ENCODE measurements at regions not wholly inside any gene's neighbourhood (a gene's known extent, or its start where the extent isn't known, plus 50 kb on each side); places are given as distances from the start of the nearest gene placed in this dataset.
A peak's percentile ranks its signal among the peaks of the same experiment; 100 is the strongest.
"Not testable (repeated sequence)": the region's sequence is repeated elsewhere in the genome, so short reads cannot be mapped to it uniquely, and the experiment has no call there.

DNA sequence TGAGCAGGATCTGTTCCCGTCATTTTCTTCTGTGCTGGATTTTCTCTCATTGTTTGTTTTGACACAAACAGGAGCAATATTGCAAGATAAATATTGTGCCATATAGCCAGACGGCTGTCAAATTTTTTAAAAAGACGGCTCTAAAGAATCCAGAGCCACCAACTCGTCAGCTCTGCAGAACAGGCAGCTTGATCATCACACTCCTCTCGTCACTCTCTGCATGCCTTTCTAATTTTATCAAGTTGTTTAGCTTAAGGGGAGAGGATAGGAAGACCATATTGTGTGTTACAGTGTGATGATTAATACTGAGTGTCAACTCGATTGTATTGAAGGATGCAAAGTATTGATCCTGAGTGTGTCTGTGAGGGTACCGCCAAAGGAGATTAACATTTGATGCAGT, 562.8 kb downstream of the GALC start:
- DNase-seq (ENCODE audit: low spot score), result peak; percentile 23

DNA sequence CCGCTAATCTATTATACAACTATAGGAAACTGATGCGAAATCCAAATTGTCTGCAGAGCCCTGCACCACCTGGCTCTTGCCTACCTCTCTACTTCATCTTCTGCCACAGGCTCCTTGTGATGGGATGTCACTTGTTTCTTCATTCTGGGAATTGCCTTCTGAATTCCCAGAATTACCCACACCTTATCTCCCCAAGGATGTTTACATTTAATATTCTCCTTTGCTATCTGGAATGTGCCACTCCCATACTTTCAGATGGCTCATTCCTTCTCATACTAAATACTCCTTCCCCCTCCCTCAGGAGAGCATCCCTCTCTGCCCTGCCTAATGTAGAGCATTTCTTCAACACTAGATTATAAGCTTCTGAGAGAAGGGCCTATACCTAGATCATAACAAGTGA, 573.1 kb downstream of the GALC start:
- DNase-seq (ENCODE audit: low spot score), result no peak

DNA sequence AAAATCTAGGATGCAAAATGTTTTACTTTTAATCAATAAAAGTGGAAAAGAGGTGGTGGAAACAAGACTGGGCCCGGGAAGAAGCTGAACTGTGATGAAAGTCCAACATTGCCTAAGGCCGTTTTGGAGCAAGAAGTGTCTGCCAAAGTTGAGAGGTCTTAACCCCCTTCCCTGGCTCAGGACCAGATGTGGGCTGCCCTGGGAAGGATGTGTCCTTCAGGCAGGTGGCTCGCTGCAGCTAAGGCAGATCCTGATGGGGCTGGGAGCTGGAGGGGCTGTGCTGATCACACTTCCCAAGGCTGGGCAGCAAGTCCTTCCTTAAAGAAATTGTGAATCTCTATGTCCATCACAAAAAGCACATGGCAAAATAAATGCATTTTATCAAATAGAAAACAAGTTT, 581.6 kb downstream of the GALC start:
- no peak for DNase-seq (ENCODE audit: low spot score)

DNA sequence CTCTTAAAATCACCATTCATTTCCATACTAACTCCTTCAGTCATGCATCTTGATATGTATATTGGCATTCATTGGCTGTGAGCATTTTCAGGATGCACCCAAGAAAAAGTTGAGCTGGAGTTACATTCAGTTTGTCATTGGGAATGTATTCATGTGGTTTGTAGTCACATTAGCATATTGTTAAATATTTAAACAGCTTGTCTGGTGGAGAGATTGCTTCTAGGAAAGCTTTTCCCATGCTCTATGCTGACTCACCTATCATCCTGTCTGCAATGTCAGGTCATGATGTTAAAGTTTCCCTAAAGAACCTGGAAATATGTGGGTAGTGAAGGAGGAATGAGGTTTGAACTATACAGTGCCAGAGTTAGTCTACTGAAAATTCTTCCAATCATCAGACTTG, 583.6 kb downstream of the GALC start:
- DNase-seq (ENCODE audit: low spot score), result no peak

DNA sequence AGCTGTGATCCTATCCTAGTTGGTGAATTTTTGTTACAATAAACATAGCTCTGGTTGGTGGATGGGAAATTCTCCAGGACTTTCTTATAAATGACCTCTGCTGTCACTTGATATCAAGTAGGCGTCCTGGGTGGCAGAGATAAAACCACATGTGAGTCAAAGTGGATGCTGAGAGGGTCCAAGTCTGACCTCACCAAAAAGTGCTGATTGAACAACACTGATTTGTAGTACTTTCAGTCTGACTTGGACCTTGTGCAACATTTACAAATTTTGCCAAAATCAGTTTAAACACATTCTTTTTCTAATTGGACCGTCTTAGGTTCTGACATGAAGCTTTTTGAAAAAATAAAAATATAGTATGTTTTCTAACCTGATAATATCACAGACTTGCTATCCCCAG, 585.6 kb downstream of the GALC start:
- no peak for DNase-seq (ENCODE audit: low spot score)

DNA sequence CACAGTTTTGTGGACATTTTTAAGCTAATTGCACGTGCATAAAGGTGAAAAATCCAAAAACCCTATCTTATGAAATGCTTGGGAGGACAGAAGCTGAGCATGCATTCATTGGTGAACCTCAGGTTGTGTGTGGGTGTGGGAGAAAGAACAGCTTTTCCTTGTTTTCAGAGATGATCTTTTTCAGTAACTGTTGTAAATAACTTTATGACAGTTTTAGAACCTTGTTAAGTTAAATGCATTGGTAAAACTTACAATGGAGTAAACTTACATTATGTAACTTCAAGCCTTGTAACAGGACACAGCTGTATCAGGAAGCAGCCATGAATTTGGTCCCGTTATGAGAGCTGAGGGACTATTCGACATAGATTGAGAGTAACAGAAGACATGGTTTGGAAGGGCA, 587.4 kb downstream of the GALC start:
- no peak for DNase-seq (ENCODE audit: low spot score)

DNA sequence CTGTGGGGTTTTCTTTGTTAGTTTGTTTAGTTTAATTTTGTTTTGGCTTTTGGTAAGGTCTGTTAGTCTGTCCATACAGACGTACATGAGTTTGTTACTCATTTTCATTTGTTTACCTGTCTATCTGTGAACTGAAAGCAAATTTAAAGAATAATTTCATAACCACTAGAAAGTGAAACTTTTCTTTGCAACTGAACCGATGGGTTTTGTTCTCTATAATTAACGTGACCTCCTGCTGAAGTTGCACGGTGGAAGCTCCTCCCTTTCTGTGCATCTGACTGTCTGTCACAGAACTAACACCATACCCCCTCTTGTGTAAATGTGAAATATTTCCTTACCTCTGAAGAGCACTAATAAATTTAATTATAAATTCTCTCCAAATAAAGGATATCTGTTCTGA, 595.5 kb downstream of the GALC start:
- DNase-seq (ENCODE audit: low spot score), result no peak

DNA sequence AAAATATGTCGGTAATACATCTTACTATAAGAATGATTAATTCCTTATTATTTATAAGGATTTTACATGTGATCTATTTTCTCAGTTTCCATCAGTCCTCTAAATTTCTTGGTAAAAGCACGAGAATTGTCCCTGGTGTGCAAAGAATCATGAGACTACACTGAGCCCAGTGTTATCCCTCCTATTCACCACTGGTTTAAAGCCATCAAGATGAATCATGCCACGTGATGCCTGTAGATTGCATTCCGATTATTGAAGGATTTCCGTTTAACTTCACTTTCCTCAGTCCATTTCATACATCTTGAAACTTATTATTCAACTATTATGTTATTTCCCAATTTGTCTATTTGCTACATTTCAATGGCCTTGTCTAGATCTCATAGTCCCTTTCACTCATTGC, 601.9 kb downstream of the GALC start:
- DNase-seq (ENCODE audit: low spot score), result no peak

DNA sequence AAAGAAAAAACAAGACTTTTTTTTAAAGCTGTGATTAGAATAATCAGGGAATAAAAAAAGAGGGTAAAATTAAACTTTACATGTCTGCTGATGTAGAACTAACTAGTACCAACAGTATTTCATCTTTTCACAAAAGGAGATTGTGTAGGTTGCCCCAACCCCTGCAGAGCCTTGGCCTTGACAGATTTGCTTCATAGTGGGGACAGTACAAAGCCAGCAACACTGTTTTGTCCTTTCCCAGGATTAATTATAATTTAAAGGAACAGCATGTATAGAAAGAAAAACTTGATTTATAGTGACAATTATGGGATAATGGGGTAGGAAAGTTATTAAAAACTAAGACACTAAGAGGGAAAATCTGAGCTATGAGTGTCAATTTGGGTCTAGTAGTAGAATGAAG, 604.0 kb downstream of the GALC start:
- no peak for DNase-seq (ENCODE audit: low spot score)

DNA sequence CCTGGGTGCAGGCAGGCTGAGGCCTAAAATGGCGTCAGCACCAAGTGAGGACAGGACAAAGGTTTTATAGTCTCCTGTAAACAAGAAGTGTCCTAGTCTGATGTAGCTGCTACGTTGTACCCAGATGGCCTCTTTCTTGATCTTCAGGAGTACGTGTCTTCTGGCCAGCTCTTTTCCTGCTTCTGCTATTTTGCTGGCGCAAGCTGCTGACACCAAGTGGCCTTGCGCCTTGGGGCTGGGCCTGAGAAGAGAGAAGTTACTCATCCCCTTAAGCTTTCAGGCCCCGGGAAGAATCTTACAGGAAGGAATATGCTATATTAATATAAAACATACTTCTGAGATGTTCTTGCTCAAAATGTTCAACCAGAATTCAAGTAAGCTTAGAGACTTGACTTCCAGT, 605.2 kb downstream of the GALC start:
- DNase-seq (ENCODE audit: low spot score), result peak; percentile 31

DNA sequence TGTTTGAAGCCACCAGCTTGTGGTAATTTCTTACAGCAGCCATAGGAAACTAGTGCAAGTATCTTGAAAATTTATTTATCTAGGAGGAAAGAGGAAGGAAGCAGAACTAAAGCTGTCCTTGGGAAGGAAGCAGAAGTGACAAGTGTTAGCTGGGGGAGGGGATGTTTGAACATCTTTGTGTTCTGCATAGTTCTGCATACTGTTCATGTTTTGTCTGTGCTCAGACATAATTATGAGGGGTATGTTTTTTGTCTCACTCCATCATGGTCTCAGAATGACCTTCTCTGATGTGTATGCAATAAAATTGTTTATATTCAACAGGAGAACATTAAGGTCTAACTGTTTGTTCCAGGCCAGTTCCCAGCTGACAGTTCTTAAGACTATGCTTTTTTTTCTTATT, 606.5 kb downstream of the GALC start:
- peak; percentile 14 for DNase-seq (ENCODE audit: low spot score)

DNA sequence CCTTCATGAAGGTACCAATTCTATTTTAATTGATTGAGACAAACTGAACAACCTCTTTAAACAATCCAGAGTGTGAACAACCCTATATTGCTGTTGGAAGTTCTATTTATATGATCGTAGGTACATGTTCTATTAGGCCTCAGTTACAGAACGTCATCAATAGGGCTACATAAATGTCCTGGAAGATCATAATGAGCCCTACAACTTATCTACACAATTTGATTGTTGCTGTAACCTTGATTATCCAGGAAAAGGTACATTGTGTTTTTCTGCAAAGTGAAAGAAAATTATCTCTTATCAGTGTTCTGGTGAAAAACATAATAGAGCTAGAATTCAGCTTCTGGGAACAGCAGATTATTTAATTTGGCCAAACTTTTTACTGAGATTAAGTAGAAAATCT, 612.9 kb downstream of the GALC start:
- DNase-seq (ENCODE audit: low spot score), result no peak

DNA sequence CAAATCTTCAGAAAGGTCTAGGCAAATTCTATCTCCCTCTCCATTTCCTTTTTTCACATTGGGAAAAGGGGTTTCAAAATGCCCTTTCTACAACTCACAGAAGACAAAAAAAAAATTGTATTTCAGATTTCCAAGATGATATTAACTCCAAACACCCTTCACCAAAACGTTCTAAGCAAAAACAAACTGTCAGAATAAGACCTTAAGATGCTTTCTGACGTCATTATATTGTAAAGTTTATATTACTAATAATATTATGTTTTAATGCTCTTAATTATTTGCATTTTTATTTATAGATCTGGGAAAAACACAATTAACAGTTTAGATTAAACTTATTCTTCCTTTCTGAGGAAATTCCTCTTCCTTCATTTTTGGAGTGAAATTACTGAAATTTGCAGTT, 624.2 kb downstream of the GALC start:
- no peak for DNase-seq (ENCODE audit: low spot score)

DNA sequence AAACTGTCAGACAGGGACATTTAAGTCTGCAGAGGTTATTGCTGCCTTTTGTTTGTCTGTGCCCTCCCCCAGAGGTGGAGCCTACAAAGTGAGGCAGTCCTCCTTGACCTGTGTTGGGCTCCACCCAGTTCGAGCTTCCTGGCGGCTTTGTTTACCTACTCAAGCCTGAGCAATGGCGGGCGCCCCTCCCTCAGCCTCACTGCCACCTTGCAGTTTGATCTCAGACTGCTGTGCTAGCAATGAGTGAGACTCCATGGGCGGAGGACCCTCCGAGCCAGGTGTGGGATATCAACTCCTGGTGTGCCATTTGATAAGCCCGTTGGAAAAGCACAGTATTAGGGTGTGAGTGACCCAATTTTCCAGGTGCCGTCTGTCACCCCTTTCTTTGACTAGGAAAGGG, 632.7 kb downstream of the GALC start:
- DNase-seq (ENCODE audit: low spot score), result not testable (repeated sequence)

DNA sequence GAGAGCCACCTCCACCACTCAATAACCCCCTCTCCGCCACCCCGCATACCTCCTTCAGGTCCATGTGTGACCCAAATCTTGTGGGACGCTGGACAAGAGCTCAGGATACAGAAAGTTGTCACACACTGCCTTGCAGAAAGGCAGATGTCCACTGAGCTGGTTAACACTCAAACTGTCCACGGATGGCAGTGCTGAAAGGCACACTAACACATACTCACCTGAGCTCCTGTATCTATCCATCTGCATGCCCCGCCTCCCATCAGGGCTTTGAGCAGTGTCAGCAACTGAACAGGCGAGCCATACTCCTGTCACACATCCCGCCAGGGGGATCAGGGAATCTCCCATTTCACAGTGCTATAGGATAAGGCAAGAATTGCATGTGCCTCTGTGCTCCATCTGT, 642.0 kb downstream of the GALC start:
- DNase-seq (ENCODE audit: low spot score), result no peak

DNA sequence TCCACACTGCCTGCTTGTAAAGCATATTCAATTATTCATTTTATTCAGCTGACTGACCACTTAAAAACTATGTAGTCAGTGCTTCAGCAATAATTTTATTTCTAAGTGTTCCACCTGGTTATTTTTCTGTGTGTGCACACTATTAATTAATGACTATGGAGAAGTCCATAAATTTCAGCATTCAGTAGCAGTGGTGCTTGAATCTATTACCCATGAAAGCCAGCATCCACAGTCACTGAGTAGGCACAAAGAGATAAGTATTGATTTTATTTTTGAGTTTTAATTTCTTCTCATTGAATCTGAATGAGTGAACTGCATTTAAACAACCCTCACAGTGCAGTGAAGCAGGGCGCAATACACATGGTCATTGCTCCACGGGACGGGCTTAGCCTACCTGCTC, 643.1 kb downstream of the GALC start:
- DNase-seq (ENCODE audit: low spot score), result no peak

DNA sequence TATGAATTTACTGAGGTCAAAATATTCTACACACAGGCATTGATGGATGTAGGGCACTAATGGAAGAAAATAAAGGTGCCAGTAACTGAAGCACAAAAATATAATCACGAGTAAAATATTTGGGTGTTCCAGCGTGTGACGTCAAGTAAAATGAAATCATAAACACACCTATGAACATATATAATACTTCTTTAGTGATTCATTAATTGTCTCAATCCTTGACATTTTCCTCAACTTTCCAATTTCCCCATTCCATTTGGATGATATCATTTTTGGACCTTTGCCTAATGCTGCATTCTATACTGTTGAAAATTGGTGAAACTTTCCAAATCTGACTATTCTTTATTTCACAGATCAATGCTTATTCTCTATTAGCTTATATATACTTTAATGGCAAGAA, 649.3 kb downstream of the GALC start:
- no peak for DNase-seq (ENCODE audit: low spot score)

DNA sequence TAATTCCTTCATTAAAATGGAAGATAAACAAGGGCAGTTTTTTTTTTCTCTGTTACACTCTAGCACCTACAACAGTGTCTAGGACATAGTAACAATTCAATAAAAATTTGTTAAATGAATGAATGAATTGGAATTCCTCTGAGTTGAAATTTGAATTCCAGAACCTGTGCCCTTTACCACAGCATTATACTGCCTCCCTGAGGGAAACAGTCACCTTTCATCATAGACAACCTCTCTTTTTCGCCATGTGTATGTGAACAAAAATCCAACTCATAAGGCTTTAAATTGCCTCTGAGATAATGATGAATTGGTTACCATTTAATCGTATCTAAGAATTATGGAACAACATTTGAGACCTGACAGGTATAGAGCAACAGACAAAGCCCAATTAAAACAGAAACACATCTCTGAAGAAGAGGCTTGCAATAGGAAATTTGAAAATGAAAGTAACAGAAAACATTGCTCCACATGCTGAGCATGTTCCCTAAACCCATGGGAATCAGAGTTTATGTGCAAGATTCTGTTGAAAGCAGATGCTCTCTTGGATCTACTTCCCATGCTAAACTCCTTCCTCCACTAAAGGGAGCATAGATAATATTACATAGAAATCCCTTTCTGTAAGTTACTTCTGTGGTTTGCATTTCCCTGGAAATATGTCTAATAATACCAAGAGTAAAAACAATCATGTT, 657.8 kb downstream of the GALC start:
- no peak for DNase-seq (ENCODE audit: low spot score)

DNA sequence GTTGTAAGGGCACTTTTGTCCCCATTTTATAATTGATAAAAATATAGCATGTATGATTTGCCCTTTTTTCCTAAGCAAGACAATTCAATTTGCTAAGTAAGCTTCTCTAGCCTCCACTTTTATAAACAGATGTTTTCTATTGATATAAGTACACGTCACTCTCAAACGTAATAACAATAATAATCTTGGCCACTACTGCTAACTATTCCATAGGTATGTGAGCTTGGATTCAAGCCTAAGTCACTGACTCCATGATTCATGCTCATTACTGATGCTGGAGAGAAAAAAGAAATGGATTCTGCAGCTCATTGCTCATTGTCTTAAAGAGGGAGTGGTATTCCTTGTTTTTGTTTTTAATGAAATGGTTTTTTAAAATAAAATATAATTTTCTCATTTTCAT, 661.0 kb downstream of the GALC start:
- DNase-seq (ENCODE audit: low spot score), result no peak

DNA sequence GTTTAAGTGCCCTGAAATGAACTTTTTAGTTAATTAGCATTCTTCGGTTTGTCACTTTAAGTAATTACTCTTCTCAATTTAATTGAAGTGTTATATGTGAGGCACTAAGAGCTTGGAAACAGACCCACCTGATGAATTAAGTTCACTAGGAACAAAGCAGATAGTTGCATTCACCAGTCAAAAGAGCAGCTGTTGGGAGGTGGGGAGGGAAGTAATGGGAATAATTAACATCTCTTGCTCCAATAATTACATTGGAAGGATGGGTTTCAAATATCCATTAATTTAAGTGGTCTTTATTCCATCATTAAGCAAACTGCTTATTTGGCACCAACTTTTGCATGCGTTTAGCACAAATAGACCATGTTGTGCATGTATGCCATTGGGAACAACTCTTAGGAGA, 667.2 kb downstream of the GALC start:
- no peak for DNase-seq (ENCODE audit: low spot score)

DNA sequence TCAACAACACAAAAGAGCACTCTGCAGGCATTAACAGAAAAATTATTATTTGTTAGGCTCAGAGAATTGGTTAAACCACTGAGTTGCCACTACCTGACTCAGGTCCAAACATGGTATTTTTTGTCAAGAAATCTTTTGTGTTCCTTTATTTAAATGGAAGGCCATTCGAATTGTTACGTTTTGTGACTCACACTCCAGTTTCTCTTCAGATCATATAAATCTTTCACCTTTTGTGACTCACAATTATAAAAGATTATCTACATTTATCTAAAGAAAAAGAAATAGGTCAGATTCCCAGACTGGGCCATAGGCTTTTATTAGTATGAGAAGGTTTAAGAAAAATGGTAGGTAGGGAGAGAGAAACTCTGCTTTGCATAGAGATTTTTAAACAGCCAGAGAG, 669.8 kb downstream of the GALC start:
- no peak for DNase-seq (ENCODE audit: low spot score)

DNA sequence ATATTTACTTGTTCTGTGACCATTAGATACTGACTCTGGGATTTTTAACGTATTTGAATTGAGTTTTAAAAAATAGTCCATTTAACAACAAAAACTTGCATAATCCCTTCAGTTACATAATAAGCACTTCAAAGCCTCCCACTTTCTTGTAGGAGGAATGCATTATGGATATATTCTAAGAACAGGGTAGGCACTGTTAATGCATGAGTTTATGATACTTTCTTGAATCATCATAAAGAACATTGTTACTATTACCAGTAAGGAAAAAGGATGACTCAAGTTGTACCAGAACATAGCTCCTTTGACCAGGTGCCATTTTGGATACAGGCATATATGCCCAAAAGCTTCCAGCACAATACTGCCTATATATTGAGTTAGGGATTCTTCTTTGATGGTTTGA, 671.4 kb downstream of the GALC start:
- DNase-seq (ENCODE audit: low spot score), result no peak

DNA sequence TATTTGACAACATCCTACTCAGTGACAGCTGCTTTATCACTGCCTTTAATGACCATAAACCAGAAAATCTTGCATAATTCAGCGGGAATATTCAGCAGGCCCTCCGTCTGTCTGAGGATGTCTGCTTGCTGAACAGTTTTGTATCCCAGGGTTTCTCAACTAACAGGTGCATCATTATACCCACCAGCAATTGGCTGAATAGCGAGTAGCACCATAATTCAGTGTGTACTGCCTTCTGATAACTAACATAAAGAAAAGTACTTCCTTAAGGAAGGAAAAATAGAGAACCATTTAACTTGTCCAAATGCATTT, 680.1 kb downstream of the GALC start:
- DNase-seq (ENCODE audit: low spot score), result no peak

DNA sequence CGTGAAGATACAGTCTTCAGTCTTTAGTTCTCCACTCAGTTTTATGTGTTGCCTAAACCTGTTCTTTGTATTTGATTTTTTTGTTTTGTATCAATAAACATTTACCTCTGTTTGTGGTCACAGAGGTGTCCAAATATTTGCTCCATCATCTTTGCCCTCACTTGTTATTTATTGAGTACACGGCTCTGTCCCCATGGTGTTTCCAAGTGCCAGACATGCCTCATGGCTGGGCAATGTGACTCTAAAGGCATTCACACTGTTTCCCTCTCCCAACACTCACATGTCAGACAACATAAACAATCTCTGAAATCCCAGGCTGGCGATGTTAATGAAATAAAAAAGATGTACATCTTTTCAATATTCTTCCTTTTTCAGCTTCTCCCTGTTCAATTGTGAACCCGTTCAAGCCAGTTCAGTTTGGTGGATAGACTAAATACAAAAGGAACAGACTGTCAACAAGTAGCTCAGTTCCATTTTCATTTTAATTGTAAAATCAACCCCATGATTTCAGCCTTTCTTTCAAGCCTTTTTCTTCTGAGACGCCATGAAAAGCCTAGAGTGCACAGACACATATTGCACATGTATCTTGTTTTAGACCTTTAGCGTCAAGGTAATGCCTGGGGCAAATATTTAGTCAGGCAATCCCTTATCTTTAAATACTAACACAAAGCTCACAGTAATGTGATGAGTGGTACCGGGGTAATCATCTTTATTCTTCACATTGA, 680.7 kb downstream of the GALC start:
- no peak for DNase-seq (ENCODE audit: low spot score)

All from Ammon's horn (tissue), 1 donor.